Panc1 (cell line): ENCODE measurements at regions not wholly inside any gene's neighbourhood (a gene's known extent, or its start where the extent isn't known, plus 50 kb on each side); places are given as distances from the start of the nearest gene placed in this dataset.

Experiments used
- ATAC-seq: fragments of 200-7000 bp; cut with Tn5 transposase; 2 replicates; pipeline ENCODE4 v1.9.1; 2020; ENCODE audit warnings: mild to moderate bottlenecking, moderate library complexity
- BruUV-seq: library from RNA; stranded (reverse); fragments of 400-500 nt; replicated peaks from 2 replicates; lab custom pipeline; 2021; lab: Mats Ljungman, UMichigan
- CTCF ChIA-PET: fragments of 300-600 bp; sonication (Branson Sonifier 250); formaldehyde crosslinking; loops from one replicate; lab custom pipeline; 2022; ENCODE audit warnings: antibody characterized with exemption; lab: Charles Lee
- POLR2A ChIA-PET: fragments of 300-600 bp; sonication (Branson Sonifier 250); formaldehyde crosslinking; loops from one replicate; lab custom pipeline; 2022; ENCODE audit warnings: antibody characterized with exemption; lab: Charles Lee
- DNase-seq: peaks from one replicate; pipeline ENCODE4 v3.0.0-alpha.2; 2010; ENCODE audit warnings: low read depth, low spot score
- H3K27ac ChIP-seq: 2 replicates; pipeline ENCODE4 v1.5.1; 2011; ENCODE audit warnings: mild to moderate bottlenecking, low read length, inconsistent platforms
- H3K27me3 ChIP-seq: fragments of 200-500 bp; sonication (Bioruptor generic); 2 replicates; pipeline ENCODE4 v1.6.0; 2014; ENCODE audit warnings: low read length, inconsistent platforms; ENCODE audit not compliant: control insufficient read depth, insufficient read depth
- H3K36me3 ChIP-seq: fragments of 200-500 bp; sonication (Bioruptor generic); 2 replicates; pipeline ENCODE4 v1.5.1; 2014; ENCODE audit warnings: inconsistent platforms, mild to moderate bottlenecking, low read length, moderate library complexity; ENCODE audit not compliant: control insufficient read depth, insufficient read depth
- H3K4me1 ChIP-seq: 2 replicates; pipeline ENCODE4 v1.5.1; 2011; ENCODE audit warnings: inconsistent platforms, mild to moderate bottlenecking, low read length, moderate library complexity; ENCODE audit not compliant: control insufficient read depth, insufficient read depth
- H3K4me3 ChIP-seq, 2 experiments: 2 replicates each; pipeline ENCODE4 v1.5.1; 2011 to 2012; ENCODE audit warnings: low read depth in 2 of 2, low read length in 2 of 2, mild to moderate bottlenecking in 2 of 2, inconsistent platforms in 1 of 2, moderate library complexity in 1 of 2
- H3K9me3 ChIP-seq: fragments of 200-500 bp; sonication (Bioruptor generic); 2 replicates; pipeline ENCODE4 v1.5.1; 2014; ENCODE audit warnings: low read depth, mild to moderate bottlenecking, inconsistent platforms, low read length, moderate library complexity; ENCODE audit not compliant: control insufficient read depth, insufficient read depth
- POLR2AphosphoS5 ChIP-seq: IDR thresholded peaks from 2 replicates; pipeline ENCODE4 v1.6.1; 2012; ENCODE audit warnings: mild to moderate bottlenecking, low read depth, low read length, moderate library complexity
- REST ChIP-seq, 2 experiments: IDR thresholded peaks; 2 replicates each; pipeline ENCODE4 v1.6.1; 2011 to 2012; ENCODE audit warnings: low read depth in 2 of 2, control low read depth in 1 of 2, low read length in 1 of 2, mild to moderate bottlenecking in 1 of 2, moderate library complexity in 1 of 2; ENCODE audit not compliant: insufficient read depth in 1 of 2
- SIN3A ChIP-seq: IDR thresholded peaks from 2 replicates; pipeline ENCODE4 v1.6.1; 2012; ENCODE audit warnings: low read depth, mild to moderate bottlenecking, low read length, moderate library complexity, borderline replicate concordance; ENCODE audit not compliant: insufficient read depth
- TCF7L2 ChIP-seq: IDR thresholded peaks from 2 replicates; pipeline ENCODE4 v1.6.1; 2011; ENCODE audit warnings: mild to moderate bottlenecking, low read depth, low read length, inconsistent platforms
- in situ Hi-C: cut with HindIII; loops from 2 replicates; pipeline ENCODE4 v1.10.0; 2016; ENCODE audit warnings: low sequenced_read_pairs, low pct_unique_long_range_greater_than_20kb
- intact Hi-C: fragments of 100-400 bp; cut with micrococcal nuclease; formaldehyde crosslinking; loops from one replicate; pipeline ENCODE4 v1.10.0; 2022; ENCODE audit not compliant: unreplicated experiment
- TF ChIP-seq, protein P1 (sequence below): fragments of 450-650 bp; IDR thresholded peaks from 2 replicates; pipeline ENCODE4 v1.5.1; 2017; ENCODE audit warnings: mild to moderate bottlenecking

GRCh38 chr1:38529391-38529790 lies 330.2 kb downstream of the RRAGC start:
- Histone ChIP-seq H3K36me3 (no peaks in the 10 kb centered on the region), H3K9me3 (no peaks in the 10 kb centered on the region), H3K27me3 (peaks cover 10% of the 10 kb centered on the region), H3K4me3 (no peak overlapping the region), H3K27ac (no peak overlapping the region), H3K4me1 (no peaks in the 10 kb centered on the region)
- in situ Hi-C loops (no loop called here), intact Hi-C loops (no loop called here)
- DNase-seq (no peak), ATAC-seq (no peak)
- CTCF ChIA-PET, result no interaction called here
- TF ChIP-seq POLR2AphosphoS5, result no peak
- TF ChIP-seq SIN3A, result no peak
- TF ChIP-seq, protein P1, sequence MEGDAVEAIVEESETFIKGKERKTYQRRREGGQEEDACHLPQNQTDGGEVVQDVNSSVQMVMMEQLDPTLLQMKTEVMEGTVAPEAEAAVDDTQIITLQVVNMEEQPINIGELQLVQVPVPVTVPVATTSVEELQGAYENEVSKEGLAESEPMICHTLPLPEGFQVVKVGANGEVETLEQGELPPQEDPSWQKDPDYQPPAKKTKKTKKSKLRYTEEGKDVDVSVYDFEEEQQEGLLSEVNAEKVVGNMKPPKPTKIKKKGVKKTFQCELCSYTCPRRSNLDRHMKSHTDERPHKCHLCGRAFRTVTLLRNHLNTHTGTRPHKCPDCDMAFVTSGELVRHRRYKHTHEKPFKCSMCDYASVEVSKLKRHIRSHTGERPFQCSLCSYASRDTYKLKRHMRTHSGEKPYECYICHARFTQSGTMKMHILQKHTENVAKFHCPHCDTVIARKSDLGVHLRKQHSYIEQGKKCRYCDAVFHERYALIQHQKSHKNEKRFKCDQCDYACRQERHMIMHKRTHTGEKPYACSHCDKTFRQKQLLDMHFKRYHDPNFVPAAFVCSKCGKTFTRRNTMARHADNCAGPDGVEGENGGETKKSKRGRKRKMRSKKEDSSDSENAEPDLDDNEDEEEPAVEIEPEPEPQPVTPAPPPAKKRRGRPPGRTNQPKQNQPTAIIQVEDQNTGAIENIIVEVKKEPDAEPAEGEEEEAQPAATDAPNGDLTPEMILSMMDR, result no peak
- TF ChIP-seq TCF7L2, result no peak
- TF ChIP-seq REST (IDR thresholded peaks at IDR 0.05; ENCODE audit: insufficient read depth in 1 of 2, low read depth in 2 of 2, low read length in 1 of 2), result no peak
- POLR2A ChIA-PET, result no interaction called here
- no TSS peak for BruUV-seq

GRCh38 chr1:38528623-38529022 lies 330.9 kb downstream of the RRAGC start:
- in situ Hi-C loops (no loop called here), intact Hi-C loops (no loop called here)
- Histone ChIP-seq H3K27ac (no peak overlapping the region), H3K36me3 (no peaks in the 10 kb centered on the region), H3K9me3 (no peaks in the 10 kb centered on the region), H3K4me3 (no peak overlapping the region), H3K4me1 (no peaks in the 10 kb centered on the region), H3K27me3 (peaks cover 18% of the 10 kb centered on the region)
- DNase-seq (no peak), ATAC-seq (no peak)
- BruUV-seq, result no TSS peak
- TF ChIP-seq, protein P1, result no peak
- no peak for TF ChIP-seq SIN3A
- no peak for TF ChIP-seq POLR2AphosphoS5
- TF ChIP-seq REST (IDR thresholded peaks at IDR 0.05; ENCODE audit: insufficient read depth in 1 of 2, low read depth in 2 of 2, low read length in 1 of 2), result no peak
- TF ChIP-seq TCF7L2, result no peak
- POLR2A ChIA-PET, result no interaction called here
- CTCF ChIA-PET, result interaction anchor here (0.6 kb wide), 2 partner anchors 425 to 546 kb away, joined by 3 to 6 read pairs; no protein-coding TSS in a partner anchor
